ENCODE measurements at regions not wholly inside any gene's neighbourhood (a gene's known extent, or its start where the extent isn't known, plus 50 kb on each side); places are given as distances from the start of the nearest gene placed in this dataset.

- H4K20me1 ChIP-seq (ENCODE audit: insufficient read depth), result no peaks in the 10 kb centered on the region
- H2AFZ ChIP-seq (ENCODE audit: low read depth, low read length, poor library complexity, severe bottlenecking), result no peak overlapping the region
- peaks cover 0 to 4% of the 10 kb centered on the region in 2 experiments; a peak in 1 of 4 replicates for H3K9me3 ChIP-seq (ENCODE audit: control insufficient read depth in 1 of 2, insufficient read depth in 1 of 2, low read depth in 1 of 2, low read length in 2 of 2)
- H3K9ac ChIP-seq (ENCODE audit: low read length), result no peak overlapping the region
- ChIA-PET CTCF (interaction anchor here (1.0 kb wide), 1 partner anchor 9 kb away, joined by 3 read pairs; no protein-coding TSS in a partner anchor), RAD21 (ENCODE audit: low non-redundant PET in 1 of 2, low total read pairs in 2 of 2, uncharacterized antibody in 2 of 2, unreplicated experiment in 2 of 2) (no interaction called here), POLR2A (no interaction called here)
- intact Hi-C loops (cut with micrococcal nuclease), result no loop called here
- no peak overlapping the region for H3K27ac ChIP-seq (ENCODE audit: low read depth, low read length)
- H3K4me2 ChIP-seq (ENCODE audit: low read length), result no peak overlapping the region
- H3K79me2 ChIP-seq (ENCODE audit: insufficient read depth, low read length), result no peaks in the 10 kb centered on the region
- no peaks in the 10 kb centered on the region for H3K27me3 ChIP-seq (ENCODE audit: insufficient read depth, low read length)
- H3K4me3 ChIP-seq (replicated peaks in 1 of 2; ENCODE audit: low read depth in 1 of 2, low read length in 2 of 2), result no peak overlapping the region
- no peak for DNase-seq (ENCODE audit: low read depth, low spot score)
- no peak for ATAC-seq
- TF ChIP-seq EZH2 (IDR thresholded peaks at IDR 0.05) (no peak), ZNF274 (IDR thresholded peaks at IDR 0.05; ENCODE audit: low read depth, low read length) (no peak), POLR2AphosphoS5 (IDR thresholded peaks at IDR 0.05; ENCODE audit: low read depth, low read length) (no peak), JUND (IDR thresholded peaks at IDR 0.05) (no peak)
- no peaks in the 10 kb centered on the region for H3K36me3 ChIP-seq (ENCODE audit: control insufficient read depth in 1 of 2, insufficient read depth in 2 of 2, low read length in 2 of 2)
- H3K9me2 ChIP-seq (ENCODE audit: insufficient read depth), result no peaks in the 10 kb centered on the region
- H3K4me1 ChIP-seq (ENCODE audit: control insufficient read depth in 1 of 2, insufficient read depth in 2 of 2, low read length in 2 of 2), result peaks cover 16 to 27% of the 10 kb centered on the region in 2 experiments
- BruUV-seq (replicated peaks), result no TSS peak
These were observed 306.8 kb downstream of the WDR11 start for GRCh38 chr10:121157998-121158397.

DNA sequence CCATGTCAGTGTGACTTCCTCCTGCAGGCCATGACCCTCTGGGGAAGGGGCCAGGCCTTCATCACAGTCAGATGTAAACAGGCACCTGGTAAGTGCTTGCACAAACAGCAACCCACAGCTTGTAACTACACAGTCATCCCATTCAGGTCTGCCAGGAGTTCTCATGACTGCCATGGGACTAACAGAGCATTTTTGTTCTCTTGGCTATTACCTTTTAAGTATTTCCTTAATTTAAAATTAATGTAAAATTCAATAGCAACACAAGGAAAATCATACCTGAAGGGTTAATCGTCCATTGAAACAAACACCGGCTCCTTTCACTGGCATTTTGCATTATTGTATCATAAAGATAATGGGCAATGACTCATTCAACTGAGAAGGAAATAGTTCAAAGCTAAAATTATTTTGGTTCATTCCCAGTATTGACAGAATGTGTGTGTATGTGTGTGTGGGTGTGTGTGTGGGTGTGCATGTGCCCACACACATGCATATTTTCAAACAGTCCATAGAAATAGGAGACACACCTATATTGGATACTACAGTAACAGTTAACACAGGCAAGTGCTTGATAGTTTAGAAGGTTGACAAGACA, 307.9 kb downstream of the WDR11 start:
- Histone ChIP-seq H3K27me3 (ENCODE audit: insufficient read depth, low read length) (no peaks in the 10 kb centered on the region), H2AFZ (ENCODE audit: low read depth, low read length, poor library complexity, severe bottlenecking) (no peak overlapping the region), H3K4me3 (replicated peaks in 1 of 2; ENCODE audit: low read depth in 1 of 2, low read length in 2 of 2) (no peak overlapping the region), H4K20me1 (ENCODE audit: insufficient read depth) (no peaks in the 10 kb centered on the region), H3K9me3 (ENCODE audit: control insufficient read depth in 1 of 2, insufficient read depth in 1 of 2, low read depth in 1 of 2, low read length in 2 of 2) (peaks cover 0 to 4% of the 10 kb centered on the region in 2 experiments; a peak in 1 of 4 replicates), H3K36me3 (ENCODE audit: control insufficient read depth in 1 of 2, insufficient read depth in 2 of 2, low read length in 2 of 2) (no peaks in the 10 kb centered on the region), H3K4me2 (ENCODE audit: low read length) (peak overlapping the region; percentile 55), H3K79me2 (ENCODE audit: insufficient read depth, low read length) (no peaks in the 10 kb centered on the region), H3K9me2 (ENCODE audit: insufficient read depth) (no peaks in the 10 kb centered on the region), H3K27ac (ENCODE audit: low read depth, low read length) (peak overlapping the region; percentile 26; the same call in 1 of the 2 replicates), H3K4me1 (ENCODE audit: control insufficient read depth in 1 of 2, insufficient read depth in 2 of 2, low read length in 2 of 2) (peaks cover 16 to 27% of the 10 kb centered on the region in 2 experiments), H3K9ac (ENCODE audit: low read length) (no peak overlapping the region)
- ChIA-PET CTCF (interaction anchor here (1.0 kb wide), 2 partner anchors 8 to 504 kb away, joined by 3 read pairs; no protein-coding TSS in a partner anchor), POLR2A (no interaction called here), RAD21 (ENCODE audit: low non-redundant PET in 1 of 2, low total read pairs in 2 of 2, uncharacterized antibody in 2 of 2, unreplicated experiment in 2 of 2) (no interaction called here)
- intact Hi-C loops (cut with micrococcal nuclease), result no loop called here
- no TSS peak for BruUV-seq (replicated peaks)
- DNase-seq (ENCODE audit: low read depth, low spot score) (peak; percentile 59), ATAC-seq (peak; percentile 77)
- peak; percentile 96 for TF ChIP-seq EGR1 (IDR thresholded peaks at IDR 0.05; ENCODE audit: low read depth)
- TF ChIP-seq, protein P1, sequence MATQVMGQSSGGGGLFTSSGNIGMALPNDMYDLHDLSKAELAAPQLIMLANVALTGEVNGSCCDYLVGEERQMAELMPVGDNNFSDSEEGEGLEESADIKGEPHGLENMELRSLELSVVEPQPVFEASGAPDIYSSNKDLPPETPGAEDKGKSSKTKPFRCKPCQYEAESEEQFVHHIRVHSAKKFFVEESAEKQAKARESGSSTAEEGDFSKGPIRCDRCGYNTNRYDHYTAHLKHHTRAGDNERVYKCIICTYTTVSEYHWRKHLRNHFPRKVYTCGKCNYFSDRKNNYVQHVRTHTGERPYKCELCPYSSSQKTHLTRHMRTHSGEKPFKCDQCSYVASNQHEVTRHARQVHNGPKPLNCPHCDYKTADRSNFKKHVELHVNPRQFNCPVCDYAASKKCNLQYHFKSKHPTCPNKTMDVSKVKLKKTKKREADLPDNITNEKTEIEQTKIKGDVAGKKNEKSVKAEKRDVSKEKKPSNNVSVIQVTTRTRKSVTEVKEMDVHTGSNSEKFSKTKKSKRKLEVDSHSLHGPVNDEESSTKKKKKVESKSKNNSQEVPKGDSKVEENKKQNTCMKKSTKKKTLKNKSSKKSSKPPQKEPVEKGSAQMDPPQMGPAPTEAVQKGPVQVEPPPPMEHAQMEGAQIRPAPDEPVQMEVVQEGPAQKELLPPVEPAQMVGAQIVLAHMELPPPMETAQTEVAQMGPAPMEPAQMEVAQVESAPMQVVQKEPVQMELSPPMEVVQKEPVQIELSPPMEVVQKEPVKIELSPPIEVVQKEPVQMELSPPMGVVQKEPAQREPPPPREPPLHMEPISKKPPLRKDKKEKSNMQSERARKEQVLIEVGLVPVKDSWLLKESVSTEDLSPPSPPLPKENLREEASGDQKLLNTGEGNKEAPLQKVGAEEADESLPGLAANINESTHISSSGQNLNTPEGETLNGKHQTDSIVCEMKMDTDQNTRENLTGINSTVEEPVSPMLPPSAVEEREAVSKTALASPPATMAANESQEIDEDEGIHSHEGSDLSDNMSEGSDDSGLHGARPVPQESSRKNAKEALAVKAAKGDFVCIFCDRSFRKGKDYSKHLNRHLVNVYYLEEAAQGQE (IDR thresholded peaks at IDR 0.05; ENCODE audit: low read depth), result no peak
- peak; percentile 66; the same call in 1 of the 2 replicates for TF ChIP-seq CEBPB (IDR thresholded peaks at IDR 0.05; ENCODE audit: low read depth)
- TF ChIP-seq ZFX (IDR thresholded peaks at IDR 0.05), result no peak
- no peak for TF ChIP-seq POLR2AphosphoS5 (IDR thresholded peaks at IDR 0.05; ENCODE audit: low read depth, low read length)
- peak; percentile 75 for TF ChIP-seq JUND (IDR thresholded peaks at IDR 0.05)
- TF ChIP-seq CBX3 (IDR thresholded peaks at IDR 0.05; ENCODE audit: low read depth), result peak; percentile 58; the same call in 1 of the 2 replicates
- TF ChIP-seq SRF (IDR thresholded peaks at IDR 0.05; ENCODE audit: low read depth), result peak; percentile 65
- TF ChIP-seq, protein P2, sequence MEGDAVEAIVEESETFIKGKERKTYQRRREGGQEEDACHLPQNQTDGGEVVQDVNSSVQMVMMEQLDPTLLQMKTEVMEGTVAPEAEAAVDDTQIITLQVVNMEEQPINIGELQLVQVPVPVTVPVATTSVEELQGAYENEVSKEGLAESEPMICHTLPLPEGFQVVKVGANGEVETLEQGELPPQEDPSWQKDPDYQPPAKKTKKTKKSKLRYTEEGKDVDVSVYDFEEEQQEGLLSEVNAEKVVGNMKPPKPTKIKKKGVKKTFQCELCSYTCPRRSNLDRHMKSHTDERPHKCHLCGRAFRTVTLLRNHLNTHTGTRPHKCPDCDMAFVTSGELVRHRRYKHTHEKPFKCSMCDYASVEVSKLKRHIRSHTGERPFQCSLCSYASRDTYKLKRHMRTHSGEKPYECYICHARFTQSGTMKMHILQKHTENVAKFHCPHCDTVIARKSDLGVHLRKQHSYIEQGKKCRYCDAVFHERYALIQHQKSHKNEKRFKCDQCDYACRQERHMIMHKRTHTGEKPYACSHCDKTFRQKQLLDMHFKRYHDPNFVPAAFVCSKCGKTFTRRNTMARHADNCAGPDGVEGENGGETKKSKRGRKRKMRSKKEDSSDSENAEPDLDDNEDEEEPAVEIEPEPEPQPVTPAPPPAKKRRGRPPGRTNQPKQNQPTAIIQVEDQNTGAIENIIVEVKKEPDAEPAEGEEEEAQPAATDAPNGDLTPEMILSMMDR (IDR thresholded peaks at IDR 0.05 in 2 of 3, conservative IDR thresholded peaks at IDR 0.05 in 1 of 3; ENCODE audit: borderline replicate concordance in 1 of 3, insufficient read depth in 1 of 3, low read depth in 2 of 3, low read length in 2 of 3), result no peak
- no peak for TF ChIP-seq POLR2A (IDR thresholded peaks at IDR 0.05; ENCODE audit: borderline replicate concordance, extremely low read depth, insufficient read depth, insufficient read length)
- peak; percentile 78 for TF ChIP-seq FOSL1 (IDR thresholded peaks at IDR 0.05; ENCODE audit: low read depth)
- TF ChIP-seq YY1 (IDR thresholded peaks at IDR 0.05; ENCODE audit: extremely low read depth, insufficient replicate concordance, low read depth, low read length), result no peak
- TF ChIP-seq EZH2 (IDR thresholded peaks at IDR 0.05), result no peak
- no peak for TF ChIP-seq ZNF274 (IDR thresholded peaks at IDR 0.05; ENCODE audit: low read depth, low read length)
- TF ChIP-seq, protein P3, sequence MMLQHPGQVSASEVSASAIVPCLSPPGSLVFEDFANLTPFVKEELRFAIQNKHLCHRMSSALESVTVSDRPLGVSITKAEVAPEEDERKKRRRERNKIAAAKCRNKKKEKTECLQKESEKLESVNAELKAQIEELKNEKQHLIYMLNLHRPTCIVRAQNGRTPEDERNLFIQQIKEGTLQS (IDR thresholded peaks at IDR 0.05), result no peak
